HG03108 (cell line): ENCODE measurements at regions not wholly inside any gene's neighbourhood (a gene's known extent, or its start where the extent isn't known, plus 50 kb on each side); places are given as distances from the start of the nearest gene placed in this dataset.
"Not testable (repeated sequence)": the region's sequence is repeated elsewhere in the genome, so short reads cannot be mapped to it uniquely, and the experiment has no call there.

Source experiments
- ATAC-seq: cut with Tn5 transposase; IDR thresholded peaks from one replicate; pipeline ENCODE4 v1.9.1; 2021; ENCODE audit warnings: moderate library complexity; ENCODE audit not compliant: unreplicated experiment

DNA sequence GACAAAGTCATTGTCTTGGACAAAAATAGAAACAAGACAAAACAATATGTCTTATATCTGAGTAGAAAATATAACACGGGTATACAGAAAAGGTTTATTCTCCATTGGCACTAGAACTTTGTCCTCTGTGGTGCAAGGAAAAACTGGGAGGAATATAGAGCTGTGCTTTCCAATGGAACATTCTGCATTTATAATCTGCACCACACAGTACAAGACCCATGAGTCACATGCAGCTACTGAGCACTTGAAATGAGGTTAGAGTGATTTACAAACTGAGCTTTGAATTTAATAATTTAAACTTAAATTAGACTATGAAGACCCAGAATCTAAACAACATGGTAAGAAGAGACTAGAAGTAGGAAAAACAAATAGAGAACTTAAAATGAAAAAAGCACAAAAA lies 86.1 kb downstream of the RAP2A start:
- ATAC-seq = no peak

DNA sequence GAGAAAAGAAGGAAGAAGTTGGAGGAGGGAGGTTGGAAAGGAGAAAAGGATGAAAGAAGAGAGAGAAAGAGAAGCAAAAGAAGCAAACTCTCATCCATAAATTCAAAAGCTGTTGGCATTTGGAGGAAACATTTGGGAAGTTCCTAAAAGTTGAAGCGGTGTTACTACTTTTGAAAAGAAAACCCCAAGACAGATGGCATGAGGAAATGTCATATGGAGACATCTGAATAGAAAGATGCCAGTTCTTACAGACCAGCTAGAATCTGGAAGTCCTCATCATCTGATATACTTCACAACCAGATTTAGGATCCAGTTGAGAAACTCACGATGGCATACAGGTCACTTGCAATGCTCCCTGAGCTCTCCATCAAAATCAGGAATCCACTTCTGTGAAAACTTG lies 86.9 kb downstream of the RAP2A start:
- no peak for ATAC-seq

GRCh38 chr13:97521726-97522125 lies 87.8 kb downstream of the RAP2A start:
- no peak for ATAC-seq

- no peak for ATAC-seq
Measured at GRCh38 chr13:97522243-97522642, 88.3 kb downstream of the RAP2A start.

GRCh38 chr13:97526556-97526955 lies 92.6 kb downstream of the RAP2A start:
- ATAC-seq = no peak

- no peak for ATAC-seq
Measured at GRCh38 chr13:97528518-97528917, 94.5 kb downstream of the RAP2A start.

GRCh38 chr13:97534540-97534939 lies 100.6 kb downstream of the RAP2A start:
- no peak for ATAC-seq

- ATAC-seq = no peak
Measured at GRCh38 chr13:97535614-97536013, 101.6 kb downstream of the RAP2A start.

GRCh38 chr13:97537110-97537509 lies 103.1 kb downstream of the RAP2A start:
- ATAC-seq = peak; percentile 70

DNA sequence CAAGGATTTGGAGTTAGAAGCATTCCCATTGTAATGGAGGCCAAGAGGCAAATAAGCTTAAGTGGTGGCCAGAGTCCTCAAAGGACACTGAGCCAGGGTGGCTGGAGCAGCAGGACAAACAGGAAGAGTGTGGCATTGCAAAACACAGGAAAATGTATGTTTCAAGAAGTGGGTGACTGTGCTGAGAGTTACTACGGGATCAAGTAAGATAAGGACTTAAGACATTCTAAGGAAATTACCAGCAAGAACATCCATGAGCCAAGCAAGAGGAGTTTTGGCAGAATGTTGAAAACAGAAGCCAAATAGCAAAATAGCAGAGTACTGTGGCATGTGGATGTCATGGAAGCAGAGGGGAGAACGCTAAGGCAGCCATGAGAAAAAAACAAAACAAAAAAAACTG lies 104.2 kb downstream of the RAP2A start:
- no peak for ATAC-seq

DNA sequence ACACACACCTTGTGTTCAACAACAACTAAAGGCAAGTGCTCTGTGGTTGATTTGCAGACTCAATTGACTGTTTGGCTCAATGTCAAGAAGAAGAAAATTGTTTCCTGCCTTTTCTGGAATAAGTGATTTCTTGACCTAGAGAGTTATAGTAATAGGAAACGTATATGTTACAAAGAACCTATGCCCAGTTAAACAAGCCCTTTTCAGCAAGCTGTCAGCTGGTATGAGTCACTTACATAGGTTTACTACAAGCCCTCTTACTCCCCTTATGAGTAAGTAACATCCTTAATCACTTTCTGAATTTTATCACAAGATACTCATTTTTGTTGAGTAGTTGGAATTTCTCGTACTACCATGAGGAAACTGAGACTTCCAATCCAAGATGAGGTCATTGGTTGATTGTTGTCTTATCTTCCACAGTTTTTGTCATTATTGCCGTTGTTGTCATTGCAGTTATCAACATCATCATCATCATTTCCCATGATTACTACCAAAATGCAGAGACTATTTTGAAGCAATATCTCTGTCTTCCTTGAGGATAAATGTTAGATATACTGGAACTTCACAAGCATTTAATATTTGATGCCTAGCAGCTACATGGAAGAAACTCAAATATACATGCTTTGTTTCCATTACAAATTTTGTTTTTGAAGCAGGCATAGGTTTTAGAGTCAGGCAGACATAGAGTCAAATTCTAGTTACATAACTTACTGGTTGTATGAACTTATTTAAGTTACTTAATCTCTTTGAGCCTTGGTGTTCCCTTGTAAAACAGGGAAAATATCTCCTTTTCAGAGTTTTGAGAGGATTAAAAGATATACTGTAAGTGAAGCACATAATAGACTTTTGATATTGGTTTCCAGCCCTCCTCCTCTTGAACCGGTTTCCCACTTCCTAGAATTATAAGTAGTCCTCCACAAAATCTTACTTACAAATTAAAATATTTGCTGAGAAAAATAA lies 106.0 kb downstream of the RAP2A start:
- peak; percentile 39 for ATAC-seq

GRCh38 chr13:97540696-97541095 lies 106.7 kb downstream of the RAP2A start:
- ATAC-seq = no peak

GRCh38 chr13:97542102-97542685 lies 108.2 kb downstream of the RAP2A start:
- ATAC-seq = no peak

DNA sequence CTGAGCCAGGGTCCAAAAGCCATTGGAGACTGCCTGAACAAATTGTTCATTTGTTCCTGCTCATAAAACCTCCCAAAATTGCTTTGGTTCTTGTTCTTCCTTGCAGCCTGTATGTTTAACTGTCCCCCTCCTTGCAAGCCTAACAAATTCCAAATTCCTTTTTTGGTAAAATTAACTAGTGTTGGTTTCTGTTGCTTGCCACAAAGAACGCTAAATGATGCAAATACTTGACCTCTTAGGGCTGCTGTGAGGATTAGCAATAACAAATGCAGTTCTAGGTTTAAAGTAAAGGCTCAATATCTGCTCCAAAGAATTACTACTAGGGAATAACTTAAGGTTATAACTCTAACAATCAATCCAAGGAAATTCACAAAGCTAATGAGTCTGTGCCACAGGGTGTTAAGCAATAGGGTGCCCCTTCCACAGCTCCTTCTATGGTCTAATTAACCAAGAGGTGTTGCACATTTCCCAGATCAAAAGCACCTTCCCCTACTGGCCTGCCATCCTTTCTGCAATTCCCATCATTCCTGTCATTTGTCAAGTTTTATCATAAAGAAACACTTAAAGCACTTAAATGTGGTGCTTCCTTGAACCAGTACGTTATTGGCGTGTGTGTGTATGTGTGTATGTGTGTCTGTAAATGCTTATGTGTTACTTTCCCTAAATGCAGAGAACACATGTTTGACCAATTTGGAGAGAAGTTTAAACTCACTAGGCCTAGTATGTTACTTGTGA lies 110.2 kb downstream of the RAP2A start:
- ATAC-seq = no peak

DNA sequence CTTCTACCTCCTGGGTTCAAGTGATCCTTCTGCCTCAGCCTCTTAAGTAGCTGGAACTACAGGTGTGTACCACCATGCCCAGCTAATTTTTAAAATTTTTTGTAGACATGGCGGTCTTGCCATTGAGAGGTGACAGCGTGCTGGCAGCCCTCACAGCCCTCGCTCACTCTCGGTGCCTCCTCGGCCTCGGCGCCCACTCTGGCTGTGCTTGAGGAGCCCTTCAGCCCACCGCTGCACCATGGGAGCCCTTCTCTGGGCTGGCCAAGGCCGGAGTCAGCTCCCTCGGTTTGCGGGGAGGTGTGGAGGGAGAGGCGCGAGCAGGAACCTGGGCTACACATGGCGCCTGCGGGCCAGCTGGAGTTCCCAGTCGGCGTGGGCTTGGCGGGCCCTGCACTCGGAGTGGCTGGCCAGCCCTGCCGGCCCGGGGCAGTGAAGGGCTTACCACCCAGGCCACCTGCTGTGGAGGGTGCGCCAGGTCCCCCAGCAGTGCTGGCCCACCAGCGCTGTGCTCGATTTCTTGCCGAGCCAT lies 111.1 kb downstream of the RAP2A start:
- not testable (repeated sequence) for ATAC-seq

DNA sequence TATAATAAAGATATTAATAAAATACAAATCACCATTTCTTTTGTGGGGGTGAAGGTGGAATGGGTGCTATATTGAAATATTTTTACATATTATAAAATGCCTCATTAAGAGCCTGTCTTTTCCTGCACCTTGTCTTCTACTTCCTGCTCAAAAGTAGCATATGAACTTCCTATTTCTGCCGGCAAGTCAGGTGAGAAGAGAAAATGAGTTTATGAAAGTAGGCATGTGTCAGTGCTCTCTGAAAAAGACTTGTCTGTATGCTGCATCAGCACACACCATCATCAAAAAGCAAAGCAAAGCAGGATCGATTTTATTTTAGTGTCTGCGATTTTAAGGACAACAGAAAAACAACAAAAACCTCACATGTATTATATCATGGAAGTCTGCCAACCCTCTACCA lies 114.2 kb downstream of the RAP2A start:
- no peak for ATAC-seq

DNA sequence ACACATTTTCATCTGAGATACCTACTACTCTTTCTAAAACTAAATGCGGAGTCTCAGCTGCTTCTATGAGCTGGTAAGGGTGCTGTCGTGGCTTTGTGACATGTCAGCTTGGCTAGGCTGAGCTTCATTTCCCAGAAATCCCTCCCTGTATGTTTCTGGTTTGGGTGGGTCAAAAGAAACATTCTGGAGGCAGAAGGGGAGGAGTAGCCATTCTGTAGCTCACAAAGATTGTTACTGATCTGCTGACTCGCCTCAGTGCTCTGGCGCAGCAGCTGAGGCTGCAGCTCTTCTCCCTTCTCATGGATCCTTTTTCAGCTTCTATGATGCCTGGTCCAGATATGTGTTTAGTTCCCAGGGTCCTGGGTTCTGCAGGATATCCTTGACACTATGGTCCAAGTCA lies 114.7 kb downstream of the RAP2A start:
- ATAC-seq = no peak

- no peak for ATAC-seq
Measured at GRCh38 chr13:97549201-97549600, 115.2 kb downstream of the RAP2A start.

- no peak for ATAC-seq
Measured at GRCh38 chr13:97554496-97554895, 120.5 kb downstream of the RAP2A start.

GRCh38 chr13:97555034-97555433 lies 121.1 kb downstream of the RAP2A start:
- ATAC-seq = no peak

DNA sequence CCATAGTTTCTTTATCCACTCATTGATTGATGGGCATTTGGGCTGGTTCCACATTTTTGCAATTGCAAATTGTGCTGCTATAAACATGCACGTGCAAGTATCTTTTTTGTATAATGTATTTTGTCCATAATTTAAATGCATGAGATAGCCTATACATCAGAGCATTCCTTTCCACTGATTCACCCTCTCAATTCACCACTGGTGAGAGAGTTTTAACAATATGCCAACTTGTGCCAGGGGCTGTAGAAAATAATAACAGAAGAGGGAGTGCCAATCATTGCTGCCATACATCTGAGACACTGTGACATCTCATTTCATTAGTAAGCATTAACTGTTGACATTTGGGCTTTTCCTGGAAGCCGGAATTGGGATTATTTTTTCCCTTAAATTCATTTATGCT lies 125.1 kb downstream of the RAP2A start:
- no peak for ATAC-seq
